ENCODE measurements at regions not wholly inside any gene's neighbourhood (a gene's known extent, or its start where the extent isn't known, plus 50 kb on each side); places are given as distances from the start of the nearest gene placed in this dataset.

- no TSS peak for BruUV-seq (replicated peaks)
- POLR2A ChIA-PET: no interaction called here
- no peaks in the 10 kb centered on the region for H3K36me3 ChIP-seq (ENCODE audit: control insufficient read depth in 2 of 2, insufficient read depth in 2 of 2, low read length in 1 of 2)
- H3K4me2 ChIP-seq (ENCODE audit: control insufficient read depth, insufficient read depth): no peak overlapping the region
- SMC1A ChIA-PET (ENCODE audit: uncharacterized antibody, unreplicated experiment): interaction anchor here (1.2 kb wide), 1 partner anchor 22 kb away, joined by 3 read pairs; no protein-coding TSS in a partner anchor
- CTCF ChIA-PET: interaction anchor here (1.3 kb wide), 1 partner anchor 20 kb away, joined by 3 read pairs; no protein-coding TSS in a partner anchor
- no peak for ATAC-seq
- H4K20me1 ChIP-seq (ENCODE audit: control insufficient read depth, insufficient read depth): no peaks in the 10 kb centered on the region
- H3K9ac ChIP-seq (ENCODE audit: control insufficient read depth, insufficient read depth, low read length): no peak overlapping the region
- in situ Hi-C loops (cut with MboI) (no loop called here), intact Hi-C loops (cut with micrococcal nuclease; ENCODE audit: unreplicated experiment) (no loop called here)
- H3K27me3 ChIP-seq (replicated peaks in 1 of 2; ENCODE audit: control insufficient read depth in 2 of 2, insufficient read depth in 2 of 2, low read length in 1 of 2): no peaks in the 10 kb centered on the region
- H3K27ac ChIP-seq (ENCODE audit: control insufficient read depth, insufficient read depth): no peak overlapping the region
- H3K9me3 ChIP-seq (replicated peaks; ENCODE audit: control insufficient read depth, insufficient read depth, low read length): no peaks in the 10 kb centered on the region; the same call in 2 of the 3 replicates
- TF ChIP-seq GABPA (IDR thresholded peaks at IDR 0.05; ENCODE audit: low read depth) (no peak), HDAC2 (IDR thresholded peaks at IDR 0.05) (no peak), SREBF1 (IDR thresholded peaks at IDR 0.05; ENCODE audit: low read length) (no peak), GATAD2B (conservative IDR thresholded peaks at IDR 0.05; ENCODE audit: low read depth) (no peak), TCF12 (IDR thresholded peaks at IDR 0.05; ENCODE audit: low read depth, low read length) (no peak), IRF3 (IDR thresholded peaks at IDR 0.05) (no peak), SREBF2 (IDR thresholded peaks at IDR 0.05; ENCODE audit: low read length) (no peak), POLR2AphosphoS5 (IDR thresholded peaks at IDR 0.05; ENCODE audit: low read length) (no peak), MAX (IDR thresholded peaks at IDR 0.05; ENCODE audit: low read depth, low read length) (no peak), SMARCA5 (IDR thresholded peaks at IDR 0.05) (no peak), PKNOX1 (IDR thresholded peaks at IDR 0.05) (no peak), BCL3 (IDR thresholded peaks at IDR 0.05; ENCODE audit: borderline replicate concordance, insufficient read depth, low read depth, low read length, poor library complexity, severe bottlenecking) (no peak), HCFC1 (IDR thresholded peaks at IDR 0.05; ENCODE audit: low read length) (no peak), TCF3 (IDR thresholded peaks at IDR 0.05; ENCODE audit: borderline replicate concordance, insufficient read depth, low read depth, low read length) (no peak), KDM1A (IDR thresholded peaks at IDR 0.05; ENCODE audit: borderline replicate concordance) (no peak)
- WGBS (ENCODE audit: insufficient coverage, insufficient replicate concordance, low lambda C conversion rate, missing lambda C conversion rate): 1% methylated on average over 3 of the region's 3 CpGs
- H3K79me2 ChIP-seq (ENCODE audit: control insufficient read depth, insufficient read depth, low read length): no peaks in the 10 kb centered on the region
- H3K4me3 ChIP-seq: no peak overlapping the region
- RAD21 ChIA-PET (ENCODE audit: unreplicated experiment): no interaction called here
- no peaks in the 10 kb centered on the region for H3K4me1 ChIP-seq (ENCODE audit: control insufficient read depth, insufficient read depth, low read length)
- no peak for FAIRE-seq
- no peak overlapping the region for H2AFZ ChIP-seq (ENCODE audit: control insufficient read depth, low read depth, low read length)
- DNase-seq (ENCODE audit: low read depth, low spot score): no peak
Observed at GRCh38 chr13:74266309-74266708, 132.1 kb upstream of the KLF12 start.
